KOPT-K1 (cell line): ENCODE measurements at regions not wholly inside any gene's neighbourhood (a gene's known extent, or its start where the extent isn't known, plus 50 kb on each side); places are given as distances from the start of the nearest gene placed in this dataset.

Source experiments
- H3K27ac ChIP-seq: fragments of 200-600 bp; sonication (generic); 2 replicates; pipeline ENCODE4 v1.5.1; 2016; ENCODE audit warnings: antibody characterized with exemption, mild to moderate bottlenecking, low read depth, low read length; ENCODE audit not compliant: poor library complexity, severe bottlenecking
- H3K36me3 ChIP-seq: fragments of 200-600 bp; sonication (generic); 2 replicates; pipeline ENCODE4 v1.5.1; 2017; ENCODE audit warnings: antibody characterized with exemption, mild to moderate bottlenecking, low read length, moderate library complexity; ENCODE audit not compliant: insufficient read depth
- H3K9me3 ChIP-seq: fragments of 200-600 bp; sonication (generic); 2 replicates; pipeline ENCODE4 v1.5.1; 2017; ENCODE audit warnings: antibody characterized with exemption, low read length, mild to moderate bottlenecking; ENCODE audit not compliant: insufficient read depth, poor library complexity, severe bottlenecking

- Histone ChIP-seq H3K27ac (no peak overlapping the region), H3K36me3 (no peaks in the 10 kb centered on the region), H3K9me3 (no peaks in the 10 kb centered on the region)
Measured at GRCh38 chr5:68408345-68408871, 192.9 kb downstream of the PIK3R1 start.

- no peaks in the 10 kb centered on the region for H3K9me3 ChIP-seq
- no peak overlapping the region for H3K27ac ChIP-seq
- H3K36me3 ChIP-seq = no peaks in the 10 kb centered on the region
Measured at GRCh38 chr5:68409259-68409658, 193.7 kb downstream of the PIK3R1 start.

- H3K27ac ChIP-seq = no peak overlapping the region
- no peaks in the 10 kb centered on the region for H3K9me3 ChIP-seq
- H3K36me3 ChIP-seq = no peaks in the 10 kb centered on the region
Measured at GRCh38 chr5:68411161-68411560, 195.6 kb downstream of the PIK3R1 start.

GRCh38 chr5:68415177-68416085 lies 199.9 kb downstream of the PIK3R1 start:
- Histone ChIP-seq H3K27ac (peak overlapping the region; percentile 19), H3K36me3 (no peaks in the 10 kb centered on the region), H3K9me3 (no peaks in the 10 kb centered on the region)

- Histone ChIP-seq H3K9me3 (no peaks in the 10 kb centered on the region), H3K27ac (no peak overlapping the region), H3K36me3 (no peaks in the 10 kb centered on the region)
Measured at GRCh38 chr5:68416714-68417113, 201.2 kb downstream of the PIK3R1 start.

- Histone ChIP-seq H3K36me3 (no peaks in the 10 kb centered on the region), H3K9me3 (no peaks in the 10 kb centered on the region), H3K27ac (no peak overlapping the region)
Measured at GRCh38 chr5:68418201-68418600, 202.6 kb downstream of the PIK3R1 start.

GRCh38 chr5:68418680-68419079 lies 203.1 kb downstream of the PIK3R1 start:
- Histone ChIP-seq H3K9me3 (no peaks in the 10 kb centered on the region), H3K27ac (no peak overlapping the region), H3K36me3 (no peaks in the 10 kb centered on the region)

- no peaks in the 10 kb centered on the region for H3K9me3 ChIP-seq
- H3K36me3 ChIP-seq = no peaks in the 10 kb centered on the region
- H3K27ac ChIP-seq = no peak overlapping the region
Measured at GRCh38 chr5:68419081-68419636, 203.6 kb downstream of the PIK3R1 start.

- Histone ChIP-seq H3K9me3 (no peaks in the 10 kb centered on the region), H3K36me3 (no peaks in the 10 kb centered on the region), H3K27ac (peak overlapping the region; percentile 27)
Measured at GRCh38 chr5:68419637-68420452, 204.3 kb downstream of the PIK3R1 start.

- no peaks in the 10 kb centered on the region for H3K36me3 ChIP-seq
- H3K27ac ChIP-seq = peak overlapping the region; percentile 27
- H3K9me3 ChIP-seq = no peaks in the 10 kb centered on the region
Measured at GRCh38 chr5:68420476-68421344, 205.2 kb downstream of the PIK3R1 start.

GRCh38 chr5:68421485-68422220 lies 206.1 kb downstream of the PIK3R1 start:
- Histone ChIP-seq H3K9me3 (no peaks in the 10 kb centered on the region), H3K36me3 (no peaks in the 10 kb centered on the region), H3K27ac (no peak overlapping the region)

GRCh38 chr5:68423154-68423811 lies 207.7 kb downstream of the PIK3R1 start:
- Histone ChIP-seq H3K27ac (no peak overlapping the region), H3K36me3 (no peaks in the 10 kb centered on the region), H3K9me3 (no peaks in the 10 kb centered on the region)

- H3K36me3 ChIP-seq = no peaks in the 10 kb centered on the region
- H3K9me3 ChIP-seq = no peaks in the 10 kb centered on the region
- peak overlapping the region; percentile 66 for H3K27ac ChIP-seq
Measured at GRCh38 chr5:68424799-68425537, 209.4 kb downstream of the PIK3R1 start.
